ENCODE measurements at regions not wholly inside any gene's neighbourhood (a gene's known extent, or its start where the extent isn't known, plus 50 kb on each side); places are given as distances from the start of the nearest gene placed in this dataset.
A peak's percentile ranks its signal among the peaks of the same experiment; 100 is the strongest.

- TF ChIP-seq CTCF (IDR thresholded peaks at IDR 0.05) = no peak
- intact Hi-C loops (cut with DNase I, micrococcal nuclease) = no loop called here
- no peak for ATAC-seq
Measured at GRCh38 chr3:181330821-181331563, 341.5 kb upstream of the DNAJC19 start.

GRCh38 chr3:181330257-181330656 is 340.7 kb upstream of the DNAJC19 start:
- H3K36me3 ChIP-seq (ENCODE audit: low read depth) = no peaks in the 10 kb centered on the region
- H3K4me1 ChIP-seq (ENCODE audit: low read depth) = peaks cover 6% of the 10 kb centered on the region
- ATAC-seq = no peak
- DNase-seq = no peak
- no peak overlapping the region for H3K4me3 ChIP-seq
- TF ChIP-seq CTCF (IDR thresholded peaks at IDR 0.05) = no peak
- no peaks in the 10 kb centered on the region for H3K9me3 ChIP-seq
- intact Hi-C loops (cut with DNase I, micrococcal nuclease) = no loop called here

More at GRCh38 chr3:181330821-181331563, 341.5 kb upstream of the DNAJC19 start:
- no peaks in the 10 kb centered on the region for H3K36me3 ChIP-seq (ENCODE audit: low read depth)
- H3K9me3 ChIP-seq = no peaks in the 10 kb centered on the region
- peaks cover 6% of the 10 kb centered on the region for H3K4me1 ChIP-seq (ENCODE audit: low read depth)
- no peak overlapping the region for H3K4me3 ChIP-seq
- DNase-seq = no peak

GRCh38 chr3:181329024-181329423 is 339.5 kb upstream of the DNAJC19 start:
- Histone ChIP-seq H3K9me3 (no peaks in the 10 kb centered on the region), H3K36me3 (ENCODE audit: low read depth) (no peaks in the 10 kb centered on the region), H3K4me3 (no peak overlapping the region), H3K4me1 (ENCODE audit: low read depth) (peaks cover 6% of the 10 kb centered on the region)
- no peak for TF ChIP-seq CTCF (IDR thresholded peaks at IDR 0.05)
- DNase-seq = no peak
- intact Hi-C loops (cut with DNase I, micrococcal nuclease) = no loop called here
- ATAC-seq = peak; percentile 62

GRCh38 chr3:181328346-181328745 is 338.8 kb upstream of the DNAJC19 start:
- no peak overlapping the region for H3K4me3 ChIP-seq
- intact Hi-C loops (cut with DNase I, micrococcal nuclease) = no loop called here
- no peaks in the 10 kb centered on the region for H3K36me3 ChIP-seq (ENCODE audit: low read depth)
- no peaks in the 10 kb centered on the region for H3K9me3 ChIP-seq
- ATAC-seq (no peak), DNase-seq (no peak)
- peaks cover 6% of the 10 kb centered on the region for H3K4me1 ChIP-seq (ENCODE audit: low read depth)
- no peak for TF ChIP-seq CTCF (IDR thresholded peaks at IDR 0.05)

GRCh38 chr3:181327349-181327748 is 337.8 kb upstream of the DNAJC19 start:
- no peak for ATAC-seq
- no peaks in the 10 kb centered on the region for H3K36me3 ChIP-seq (ENCODE audit: low read depth)
- DNase-seq = no peak
- no peak for TF ChIP-seq CTCF (IDR thresholded peaks at IDR 0.05)
- H3K9me3 ChIP-seq = no peaks in the 10 kb centered on the region
- intact Hi-C loops (cut with DNase I, micrococcal nuclease) = no loop called here
- H3K4me3 ChIP-seq = no peak overlapping the region
- peaks cover 6% of the 10 kb centered on the region for H3K4me1 ChIP-seq (ENCODE audit: low read depth)

All from mucosa of descending colon (tissue), 3 donors.